A549 (cell line): ENCODE measurements at regions not wholly inside any gene's neighbourhood (a gene's known extent, or its start where the extent isn't known, plus 50 kb on each side); places are given as distances from the start of the nearest gene placed in this dataset.

Source experiments
- ATAC-seq, 2 experiments: fragments of 200-7000 bp in 1 of 2; fragments of >200 bp in 1 of 2; cut with Nextera tagmentation in 1 of 2; cut with Tn5 transposase in 1 of 2; 3 replicates each; pipeline versions ENCODE4 v1.8.0 to v1.9.1; 2018 to 2020; ENCODE audit warnings: mild to moderate bottlenecking in 1 of 2, moderate library complexity in 1 of 2
- CTCF ChIA-PET: fragments of 300-600 bp; sonication (Branson Sonifier 250); formaldehyde crosslinking; extraction: SDS; loops from one replicate; lab custom pipeline; 2021; ENCODE audit warnings: antibody characterized with exemption, inconsistent platforms; lab: Yijun Ruan, JAX
- POLR2A ChIA-PET: fragments of 350-600 bp; formaldehyde crosslinking; extraction: SDS; loops from one replicate; lab custom pipeline; 2021; ENCODE audit warnings: antibody characterized with exemption, inconsistent platforms; lab: Yijun Ruan, JAX
- DNase-seq, 2 experiments: peaks; one replicate each; pipeline versions ENCODE4 v3.0.0 to v3.0.0-alpha.2; 2011 to 2016; ENCODE audit warnings: low read depth in 1 of 2, low spot score in 1 of 2
- FAIRE-seq: peaks from 2 replicates; lab custom pipeline; 2011; peaks lifted over from hg19 to GRCh38; lab: Jason Lieb, UNC
- H3K27ac ChIP-seq, 2 experiments: fragments of >200 bp; sonication (Bioruptor Twin); formaldehyde crosslinking; 3 replicates each; pipeline ENCODE4 v1.5.1; 2016 to 2017
- H3K4me1 ChIP-seq: fragments of >200 bp; sonication (Bioruptor Twin); formaldehyde crosslinking; 3 replicates; pipeline ENCODE4 v1.6.1; 2016
- H3K4me2 ChIP-seq: fragments of >200 bp; sonication (Bioruptor Twin); formaldehyde crosslinking; 3 replicates; pipeline ENCODE4 v1.6.1; 2016
- H3K4me3 ChIP-seq: fragments of >200 bp; sonication (Bioruptor Twin); formaldehyde crosslinking; 3 replicates; pipeline ENCODE4 v1.5.1; 2016
- H3K9me3 ChIP-seq: fragments of >200 bp; sonication (Bioruptor Twin); formaldehyde crosslinking; 3 replicates; pipeline ENCODE4 v1.6.1; 2016
- ATOH8 ChIP-seq: fragments of 250-450 bp; sonication (Bioruptor Pico); IDR thresholded peaks from 2 replicates; pipeline ENCODE4 v1.5.0; 2020; ENCODE audit warnings: low read depth, mild to moderate bottlenecking, moderate library complexity
- BHLHE40 ChIP-seq: IDR thresholded peaks from 2 replicates; pipeline ENCODE4 v1.6.1; 2012; ENCODE audit warnings: low read depth, low read length, inconsistent platforms
- CHD4 ChIP-seq: fragments of 200-600 bp; sonication (generic); IDR thresholded peaks from 2 replicates; pipeline ENCODE4 v1.6.1; 2016; ENCODE audit warnings: antibody characterized with exemption, mild to moderate bottlenecking, borderline replicate concordance
- EHF ChIP-seq: fragments of 250-450 bp; sonication (Bioruptor Pico); IDR thresholded peaks from 2 replicates; pipeline ENCODE4 v1.5.0; 2020; ENCODE audit warnings: mild to moderate bottlenecking
- EP300 ChIP-seq, 2 experiments: fragments of >200 bp; sonication (Bioruptor Twin); formaldehyde crosslinking; IDR thresholded peaks; 2 replicates in 1 of 2; 3 replicates in 1 of 2; pipeline ENCODE4 v1.6.1; 2016 to 2017
- FOSB ChIP-seq: fragments of 250-450 bp; sonication (Bioruptor Pico); IDR thresholded peaks from 2 replicates; pipeline ENCODE4 v1.5.0; 2020; ENCODE audit warnings: mild to moderate bottlenecking, moderate library complexity
- FOSL2 ChIP-seq, 2 experiments: fragments of 450-650 bp in 1 of 2; fragments of >200 bp in 1 of 2; sonication (Bioruptor Twin) in 1 of 2; formaldehyde crosslinking; IDR thresholded peaks; 2 replicates each; pipeline versions ENCODE4 v1.5.0 to v1.6.1; 2016 to 2020; ENCODE audit warnings: mild to moderate bottlenecking in 1 of 2, moderate library complexity in 1 of 2
- HES2 ChIP-seq: fragments of >200 bp; sonication (Bioruptor Twin); formaldehyde crosslinking; IDR thresholded peaks from 2 replicates; pipeline ENCODE4 v1.6.1; 2016
- HMGXB4 ChIP-seq: fragments of 250-450 bp; sonication (Bioruptor Pico); IDR thresholded peaks from 2 replicates; pipeline ENCODE4 v1.5.0; 2021; ENCODE audit warnings: mild to moderate bottlenecking, moderate library complexity, borderline replicate concordance
- HOXB13 ChIP-seq: fragments of 250-450 bp; sonication (Bioruptor Pico); IDR thresholded peaks from 2 replicates; pipeline ENCODE4 v1.5.0; 2020; ENCODE audit warnings: low read depth, mild to moderate bottlenecking, moderate library complexity
- JUN ChIP-seq, 2 experiments: fragments of >200 bp; sonication (Bioruptor Twin); formaldehyde crosslinking; IDR thresholded peaks; 2 replicates in 1 of 2; 3 replicates in 1 of 2; pipeline ENCODE4 v1.6.1; 2016 to 2017
- JUNB ChIP-seq: fragments of >200 bp; sonication (Bioruptor Twin); formaldehyde crosslinking; IDR thresholded peaks from 2 replicates; pipeline ENCODE4 v1.6.1; 2016
- KDM5A ChIP-seq: fragments of 200-600 bp; sonication (generic); IDR thresholded peaks from 2 replicates; pipeline ENCODE4 v1.6.1; 2016; ENCODE audit warnings: antibody characterized with exemption, mild to moderate bottlenecking
- PBX3 ChIP-seq: IDR thresholded peaks from 2 replicates; pipeline ENCODE4 v1.6.1; 2012
- RAD21 ChIP-seq, 2 experiments: fragments of >200 bp in 1 of 2; sonication (Bioruptor Twin) in 1 of 2; formaldehyde crosslinking in 1 of 2; IDR thresholded peaks in 1 of 2; conservative IDR thresholded peaks in 1 of 2; 2 replicates in 1 of 2; 3 replicates in 1 of 2; pipeline ENCODE4 v1.6.1; 2012 to 2018; ENCODE audit warnings: inconsistent platforms in 1 of 2
- SMC3 ChIP-seq: fragments of >200 bp; sonication (Bioruptor Twin); formaldehyde crosslinking; IDR thresholded peaks from 3 replicates; pipeline ENCODE4 v1.6.1; 2018; ENCODE audit warnings: inconsistent platforms
- ZNF302 ChIP-seq: fragments of 250-450 bp; sonication (Bioruptor Pico); IDR thresholded peaks from 2 replicates; pipeline ENCODE4 v1.9.0; 2021; ENCODE audit warnings: inconsistent platforms, mild to moderate bottlenecking, moderate library complexity
- WGBS: methylation state at CpG from one replicate; pipeline ENCODE4 v1.1.6; 2017; ENCODE audit errors: missing lambda C conversion rate; 5-methylcytosine and 5-hydroxymethylcytosine counted together
- TF ChIP-seq, protein P1 (sequence below): fragments of 150-350 bp; IDR thresholded peaks from 2 replicates; pipeline ENCODE4 v1.6.1; 2014; ENCODE audit warnings: low read depth, mild to moderate bottlenecking, low read length

- peaks cover 68% of the 10 kb centered on the region for H3K4me1 ChIP-seq
- CTCF ChIA-PET, result interaction anchor here (1.3 to 6.0 kb wide), 3 partner anchors 39 to 145 kb away, joined by 5 to 31 read pairs (median 10); partner anchors contain the start of gene SCAND1
- DNase-seq, result no peak
- H3K4me3 ChIP-seq, result no peak overlapping the region
- no peak for FAIRE-seq
- H3K9me3 ChIP-seq, result no peaks in the 10 kb centered on the region
- WGBS, result 99% methylated on average over 3 of the region's 3 CpGs
- POLR2A ChIA-PET, result interaction anchor here (1.5 kb wide), 1 partner anchor 14 kb away, joined by 4 read pairs; no protein-coding TSS in a partner anchor
- H3K4me2 ChIP-seq, result no peak overlapping the region
- no peak overlapping the region for H3K27ac ChIP-seq
- no peak for ATAC-seq
- TF ChIP-seq KDM5A (no peak), FOSB (CRISPR knock-in tag) (no peak), EP300 (IDR thresholded peaks at IDR 0.05) (no peak), CHD4 (no peak), JUN (IDR thresholded peaks at IDR 0.05) (no peak), RAD21 (conservative IDR thresholded peaks at IDR 0.05 in 1 of 2, IDR thresholded peaks at IDR 0.05 in 1 of 2) (no peak), ZNF302 (CRISPR knock-in tag) (no peak), JUNB (no peak), PBX3 (no peak), HMGXB4 (CRISPR knock-in tag) (no peak), SMC3 (no peak)
- TF ChIP-seq, protein P1, sequence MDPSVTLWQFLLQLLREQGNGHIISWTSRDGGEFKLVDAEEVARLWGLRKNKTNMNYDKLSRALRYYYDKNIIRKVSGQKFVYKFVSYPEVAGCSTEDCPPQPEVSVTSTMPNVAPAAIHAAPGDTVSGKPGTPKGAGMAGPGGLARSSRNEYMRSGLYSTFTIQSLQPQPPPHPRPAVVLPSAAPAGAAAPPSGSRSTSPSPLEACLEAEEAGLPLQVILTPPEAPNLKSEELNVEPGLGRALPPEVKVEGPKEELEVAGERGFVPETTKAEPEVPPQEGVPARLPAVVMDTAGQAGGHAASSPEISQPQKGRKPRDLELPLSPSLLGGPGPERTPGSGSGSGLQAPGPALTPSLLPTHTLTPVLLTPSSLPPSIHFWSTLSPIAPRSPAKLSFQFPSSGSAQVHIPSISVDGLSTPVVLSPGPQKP, result no peak
These were observed 55.4 kb upstream of the EPB41L1 start for GRCh38 chr20:36099106-36099505.

GRCh38 chr20:36101192-36101591 is 53.3 kb upstream of the EPB41L1 start:
- no peak overlapping the region for H3K4me2 ChIP-seq
- FAIRE-seq, result no peak
- TF ChIP-seq HOXB13 (CRISPR knock-in tag) (no peak), HES2 (no peak), EP300 (IDR thresholded peaks at IDR 0.05) (no peak)

GRCh38 chr20:36102306-36102705 is 52.2 kb upstream of the EPB41L1 start:
- H3K4me2 ChIP-seq, result peak overlapping the region; percentile 50
- FAIRE-seq, result no peak
- 61% methylated on average over 3 of the region's 3 CpGs for WGBS
- no peak for DNase-seq
- no peaks in the 10 kb centered on the region for H3K9me3 ChIP-seq
- ChIA-PET POLR2A (no interaction called here), CTCF (interaction anchor here (0.7 to 2.5 kb wide), 6 partner anchors 12 to 124 kb away, joined by 3 to 16 read pairs (median 6); no protein-coding TSS in a partner anchor)
- TF ChIP-seq SMC3 (no peak), HMGXB4 (CRISPR knock-in tag) (no peak), BHLHE40 (no peak), FOSL2 (IDR thresholded peaks at IDR 0.05) (no peak), FOSL2 (CRISPR knock-in tag; IDR thresholded peaks at IDR 0.05) (no peak), ATOH8 (CRISPR knock-in tag) (no peak), EHF (CRISPR knock-in tag) (no peak), PBX3 (no peak)
- TF ChIP-seq, all 56 proteins: peak for 0
- H3K4me3 ChIP-seq, result no peak overlapping the region
- ATAC-seq, result no peak
- peaks cover 71% of the 10 kb centered on the region for H3K4me1 ChIP-seq
- peak overlapping the region in 1 of 2 experiments; percentile 56; a peak in 3 of 6 replicates for H3K27ac ChIP-seq

More at GRCh38 chr20:36101192-36101591, 53.3 kb upstream of the EPB41L1 start:
- H3K9me3 ChIP-seq, result no peaks in the 10 kb centered on the region
- ChIA-PET POLR2A (no interaction called here), CTCF (interaction anchor here (0.5 to 2.5 kb wide), 4 partner anchors 18 to 110 kb away, joined by 3 to 9 read pairs (median 4); no protein-coding TSS in a partner anchor)
- WGBS, result 55% methylated on average over 3 of the region's 3 CpGs
- DNase-seq (no peak), ATAC-seq (peak in 1 of 2 experiments; percentile 16; a peak in 2 of 6 replicates)
- H3K4me1 ChIP-seq, result peaks cover 73% of the 10 kb centered on the region
- no peak overlapping the region for H3K4me3 ChIP-seq
- H3K27ac ChIP-seq, result peak overlapping the region in 1 of 2 experiments; percentile 43; a peak in 3 of 6 replicates
